ENCODE measurements at regions not wholly inside any gene's neighbourhood (a gene's known extent, or its start where the extent isn't known, plus 50 kb on each side); places are given as distances from the start of the nearest gene placed in this dataset.

DNA sequence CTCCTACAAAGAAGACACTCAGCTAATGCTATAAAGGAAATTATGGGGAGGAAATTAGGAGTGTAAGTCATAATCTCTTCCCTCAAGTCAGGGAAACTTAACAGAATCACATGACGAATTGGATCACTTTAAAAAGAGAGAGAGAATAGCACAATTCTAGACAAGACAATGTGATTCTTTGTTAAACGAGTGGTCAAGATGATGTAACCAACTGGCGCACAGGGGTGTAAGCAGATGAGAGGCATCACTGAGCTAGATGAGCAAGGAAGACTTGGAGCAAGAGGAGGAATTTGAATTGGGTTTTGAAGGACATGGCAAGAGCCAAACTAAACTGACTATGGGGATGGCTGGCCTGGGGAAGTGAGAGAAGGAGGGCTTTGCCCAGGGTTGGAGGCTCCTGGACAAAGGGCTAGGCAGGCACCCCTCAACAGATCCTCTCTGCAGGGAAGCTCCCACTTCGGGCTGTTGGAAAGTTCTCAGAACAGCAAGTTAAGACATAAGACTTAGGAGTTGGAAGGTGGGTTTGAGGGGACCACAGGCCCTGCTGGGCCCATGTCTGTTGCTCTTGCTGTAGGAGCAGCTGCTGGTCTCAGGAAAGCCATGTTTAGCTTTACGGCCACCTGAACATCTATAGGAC lies 123.9 kb upstream of the GRIK3 start:
- POLR2A ChIA-PET, result no interaction called here
- no peak overlapping the region for H3K4me3 ChIP-seq (ENCODE audit: low read depth, low read length)
- no peaks in the 10 kb centered on the region for H3K9me3 ChIP-seq (ENCODE audit: control insufficient read depth, insufficient read depth, low read depth, low read length)
- no peaks in the 10 kb centered on the region for H3K36me3 ChIP-seq (ENCODE audit: control insufficient read depth in 2 of 2, insufficient read depth in 1 of 2, low read length in 2 of 2)
- no peak overlapping the region for H3K27ac ChIP-seq (ENCODE audit: extremely low read depth, low read depth, low read length)
- TF ChIP-seq ZBTB20 (tag by site-specific recombination; IDR thresholded peaks at IDR 0.05), result no peak
- TF ChIP-seq GLI2 (tag by site-specific recombination; IDR thresholded peaks at IDR 0.05; ENCODE audit: borderline replicate concordance, low read depth), result no peak
- TF ChIP-seq ZNF530 (tag by site-specific recombination; IDR thresholded peaks at IDR 0.05; ENCODE audit: low read depth), result no peak
- H3K4me1 ChIP-seq (ENCODE audit: control insufficient read depth, insufficient read depth, low read length), result no peaks in the 10 kb centered on the region
- CTCF ChIA-PET, result interaction anchor here (0.6 to 1.2 kb wide), 2 partner anchors 129 to 642 kb away, joined by 3 to 5 read pairs; no protein-coding TSS in a partner anchor

DNA sequence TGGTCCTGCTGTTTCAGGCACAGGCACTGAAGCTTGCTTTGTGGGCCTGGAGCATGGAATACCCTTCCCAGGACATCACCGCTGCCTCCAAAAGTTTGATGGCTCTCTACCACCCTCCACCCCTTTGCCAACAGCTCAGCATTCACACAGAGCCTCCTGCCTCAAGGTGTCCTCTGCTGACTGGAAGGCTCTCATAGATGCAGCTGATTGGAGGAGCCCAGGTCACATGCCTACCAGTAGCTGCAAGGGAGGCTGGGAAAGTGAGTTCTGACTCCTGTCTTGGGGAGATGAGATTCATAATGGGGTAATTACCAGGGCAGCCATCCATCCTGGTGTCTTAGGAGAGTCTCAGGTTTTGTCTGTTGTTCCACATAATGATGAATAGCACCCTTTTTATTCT lies 124.8 kb upstream of the GRIK3 start:
- POLR2A ChIA-PET, result no interaction called here
- Histone ChIP-seq H3K4me1 (ENCODE audit: control insufficient read depth, insufficient read depth, low read length) (no peaks in the 10 kb centered on the region), H3K27ac (ENCODE audit: extremely low read depth, low read depth, low read length) (no peak overlapping the region), H3K9me3 (ENCODE audit: control insufficient read depth, insufficient read depth, low read depth, low read length) (no peaks in the 10 kb centered on the region), H3K4me3 (ENCODE audit: low read depth, low read length) (no peak overlapping the region), H3K36me3 (ENCODE audit: control insufficient read depth in 2 of 2, insufficient read depth in 1 of 2, low read length in 2 of 2) (no peaks in the 10 kb centered on the region)
- TF ChIP-seq, protein P1, sequence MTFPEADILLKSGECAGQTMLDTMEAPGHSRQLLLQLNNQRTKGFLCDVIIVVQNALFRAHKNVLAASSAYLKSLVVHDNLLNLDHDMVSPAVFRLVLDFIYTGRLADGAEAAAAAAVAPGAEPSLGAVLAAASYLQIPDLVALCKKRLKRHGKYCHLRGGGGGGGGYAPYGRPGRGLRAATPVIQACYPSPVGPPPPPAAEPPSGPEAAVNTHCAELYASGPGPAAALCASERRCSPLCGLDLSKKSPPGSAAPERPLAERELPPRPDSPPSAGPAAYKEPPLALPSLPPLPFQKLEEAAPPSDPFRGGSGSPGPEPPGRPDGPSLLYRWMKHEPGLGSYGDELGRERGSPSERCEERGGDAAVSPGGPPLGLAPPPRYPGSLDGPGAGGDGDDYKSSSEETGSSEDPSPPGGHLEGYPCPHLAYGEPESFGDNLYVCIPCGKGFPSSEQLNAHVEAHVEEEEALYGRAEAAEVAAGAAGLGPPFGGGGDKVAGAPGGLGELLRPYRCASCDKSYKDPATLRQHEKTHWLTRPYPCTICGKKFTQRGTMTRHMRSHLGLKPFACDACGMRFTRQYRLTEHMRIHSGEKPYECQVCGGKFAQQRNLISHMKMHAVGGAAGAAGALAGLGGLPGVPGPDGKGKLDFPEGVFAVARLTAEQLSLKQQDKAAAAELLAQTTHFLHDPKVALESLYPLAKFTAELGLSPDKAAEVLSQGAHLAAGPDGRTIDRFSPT (tag by site-specific recombination; IDR thresholded peaks at IDR 0.05), result no peak
- no peak for TF ChIP-seq ZNF670 (tag by site-specific recombination; IDR thresholded peaks at IDR 0.05; ENCODE audit: low read depth)
- TF ChIP-seq ZNF426 (tag by site-specific recombination; IDR thresholded peaks at IDR 0.05), result no peak
- TF ChIP-seq ZNF610 (tag by site-specific recombination; IDR thresholded peaks at IDR 0.05; ENCODE audit: borderline replicate concordance), result no peak
- no peak for TF ChIP-seq ZNF175 (tag by site-specific recombination; IDR thresholded peaks at IDR 0.05)
- TF ChIP-seq ZNF707 (tag by site-specific recombination; IDR thresholded peaks at IDR 0.05), result no peak
- no peak for TF ChIP-seq ZBTB10 (tag by site-specific recombination; IDR thresholded peaks at IDR 0.05)
- no peak for TF ChIP-seq ZBTB48 (tag by site-specific recombination; IDR thresholded peaks at IDR 0.05)
- TF ChIP-seq, protein P2, sequence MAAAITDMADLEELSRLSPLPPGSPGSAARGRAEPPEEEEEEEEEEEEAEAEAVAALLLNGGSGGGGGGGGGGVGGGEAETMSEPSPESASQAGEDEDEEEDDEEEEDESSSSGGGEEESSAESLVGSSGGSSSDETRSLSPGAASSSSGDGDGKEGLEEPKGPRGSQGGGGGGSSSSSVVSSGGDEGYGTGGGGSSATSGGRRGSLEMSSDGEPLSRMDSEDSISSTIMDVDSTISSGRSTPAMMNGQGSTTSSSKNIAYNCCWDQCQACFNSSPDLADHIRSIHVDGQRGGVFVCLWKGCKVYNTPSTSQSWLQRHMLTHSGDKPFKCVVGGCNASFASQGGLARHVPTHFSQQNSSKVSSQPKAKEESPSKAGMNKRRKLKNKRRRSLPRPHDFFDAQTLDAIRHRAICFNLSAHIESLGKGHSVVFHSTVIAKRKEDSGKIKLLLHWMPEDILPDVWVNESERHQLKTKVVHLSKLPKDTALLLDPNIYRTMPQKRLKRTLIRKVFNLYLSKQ (tag by site-specific recombination; IDR thresholded peaks at IDR 0.05; ENCODE audit: borderline replicate concordance), result no peak
- TF ChIP-seq ZNF514 (tag by site-specific recombination; IDR thresholded peaks at IDR 0.05), result no peak
- TF ChIP-seq ZNF791 (tag by site-specific recombination; IDR thresholded peaks at IDR 0.05), result no peak
- TF ChIP-seq, protein P3, sequence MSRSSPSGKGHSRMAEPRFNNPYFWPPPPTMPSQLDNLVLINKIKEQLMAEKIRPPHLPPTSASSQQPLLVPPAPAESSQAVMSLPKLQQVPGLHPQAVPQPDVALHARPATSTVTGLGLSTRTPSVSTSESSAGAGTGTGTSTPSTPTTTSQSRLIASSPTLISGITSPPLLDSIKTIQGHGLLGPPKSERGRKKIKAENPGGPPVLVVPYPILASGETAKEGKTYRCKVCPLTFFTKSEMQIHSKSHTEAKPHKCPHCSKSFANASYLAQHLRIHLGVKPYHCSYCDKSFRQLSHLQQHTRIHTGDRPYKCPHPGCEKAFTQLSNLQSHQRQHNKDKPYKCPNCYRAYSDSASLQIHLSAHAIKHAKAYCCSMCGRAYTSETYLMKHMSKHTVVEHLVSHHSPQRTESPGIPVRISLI (tag by site-specific recombination; IDR thresholded peaks at IDR 0.05), result no peak
- TF ChIP-seq, protein P4, sequence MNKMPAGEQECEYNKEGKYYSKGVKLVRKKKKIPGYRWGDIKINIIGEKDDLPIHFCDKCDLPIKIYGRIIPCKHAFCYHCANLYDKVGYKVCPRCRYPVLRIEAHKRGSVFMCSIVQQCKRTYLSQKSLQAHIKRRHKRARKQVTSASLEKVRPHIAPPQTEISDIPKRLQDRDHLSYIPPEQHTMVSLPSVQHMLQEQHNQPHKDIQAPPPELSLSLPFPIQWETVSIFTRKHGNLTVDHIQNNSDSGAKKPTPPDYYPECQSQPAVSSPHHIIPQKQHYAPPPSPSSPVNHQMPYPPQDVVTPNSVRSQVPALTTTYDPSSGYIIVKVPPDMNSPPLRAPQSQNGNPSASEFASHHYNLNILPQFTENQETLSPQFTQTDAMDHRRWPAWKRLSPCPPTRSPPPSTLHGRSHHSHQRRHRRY (tag by site-specific recombination; IDR thresholded peaks at IDR 0.05), result no peak
- no peak for TF ChIP-seq ZNF146 (tag by site-specific recombination; IDR thresholded peaks at IDR 0.05)
- TF ChIP-seq ZNF350 (tag by site-specific recombination; IDR thresholded peaks at IDR 0.05), result no peak
- TF ChIP-seq ZNF112 (tag by site-specific recombination; IDR thresholded peaks at IDR 0.05), result no peak
- TF ChIP-seq ZNF19 (tag by site-specific recombination; IDR thresholded peaks at IDR 0.05; ENCODE audit: low read depth), result no peak
- no peak for TF ChIP-seq MEIS1 (CRISPR knock-in tag; IDR thresholded peaks at IDR 0.05; ENCODE audit: borderline replicate concordance)
- no peak for TF ChIP-seq ZNF596 (tag by site-specific recombination; IDR thresholded peaks at IDR 0.05)
- CTCF ChIA-PET, result no interaction called here

All from HEK293 (cell line).